T-cell (primary cell): ENCODE measurements at regions not wholly inside any gene's neighbourhood (a gene's known extent, or its start where the extent isn't known, plus 50 kb on each side); places are given as distances from the start of the nearest gene placed in this dataset.

ENCODE experiments used
- ATAC-seq, 4 experiments: fragments of 200-7000 bp in 3 of 4; fragments of 150-1000 bp in 1 of 4; cut with Tn5 transposase; replicated peaks in 1 of 4; 1 replicate in 3 of 4; 2 replicates in 1 of 4; pipeline ENCODE4 v1.10.0; 2021; ENCODE audit warnings: moderate library complexity in 3 of 4, mild to moderate bottlenecking in 2 of 4, moderate number of reproducible peaks in 1 of 4
- CTCF ChIA-PET, 2 donors: fragments of 300-600 bp; sonication (Branson Sonifier 250); formaldehyde crosslinking; loops; one replicate each; lab custom pipeline; 2022; ENCODE audit warnings: antibody characterized with exemption in 2 of 2; lab: Charles Lee
- POLR2A ChIA-PET, 2 donors: fragments of 300-600 bp; sonication (Branson Sonifier 250); formaldehyde crosslinking; loops; one replicate each; lab custom pipeline; 2022; ENCODE audit warnings: antibody characterized with exemption in 2 of 2; lab: Charles Lee
- DNase-seq, 35 experiments: peaks; one replicate each; pipeline versions ENCODE4 v3.0.0 to v3.0.0-alpha.2; 2013 to 2023
- H3K27ac ChIP-seq: one replicate; pipeline ENCODE4 v1.5.1; 2013; ENCODE audit warnings: low read length
- H3K27me3 ChIP-seq, 2 experiments: replicated peaks in 1 of 2; 1 replicate in 1 of 2; 2 replicates in 1 of 2; pipeline versions ENCODE4 v1.6.1 to v1.7.0; 2013; ENCODE audit warnings: low read length in 1 of 2, mixed read lengths in 1 of 2; ENCODE audit not compliant: control insufficient read depth in 2 of 2, insufficient read depth in 2 of 2; ENCODE audit errors: extremely low read depth in 1 of 2
- H3K36me3 ChIP-seq, 2 donors: 1 replicate in 1 of 2; 2 replicates in 1 of 2; pipeline versions ENCODE4 v1.6.1 to v1.7.0; 2013; ENCODE audit warnings: low read length in 1 of 2; ENCODE audit not compliant: control insufficient read depth in 2 of 2, insufficient read depth in 1 of 2; ENCODE audit errors: extremely low read depth in 1 of 2
- H3K4me1 ChIP-seq, 2 experiments: 1 replicate in 1 of 2; 2 replicates in 1 of 2; pipeline versions ENCODE4 v1.6.1 to v1.7.0; 2013; ENCODE audit warnings: low read length in 2 of 2, mixed read lengths in 1 of 2; ENCODE audit not compliant: insufficient read depth in 2 of 2, control insufficient read depth in 1 of 2; ENCODE audit errors: extremely low read depth in 1 of 2
- H3K4me3 ChIP-seq, 2 donors: 1 replicate in 1 of 2; 2 replicates in 1 of 2; pipeline versions ENCODE4 v1.5.1 to v1.7.0; 2013; ENCODE audit warnings: mild to moderate bottlenecking in 2 of 2, low read length in 1 of 2, moderate library complexity in 1 of 2; ENCODE audit not compliant: control insufficient read depth in 1 of 2; ENCODE audit errors: extremely low read depth in 1 of 2
- H3K9me3 ChIP-seq: 2 replicates; pipeline ENCODE4 v1.7.0; 2013
- H3K27ac Mint-ChIP-seq, 2 donors: one replicate each; pipeline ENCODE4 v1.8.0; 2020 to 2021; ENCODE audit warnings: mild to moderate bottlenecking in 2 of 2, mixed read lengths in 2 of 2
- H3K27me3 Mint-ChIP-seq, 2 donors: one replicate each; pipeline ENCODE4 v1.8.0; 2021 to 2022; ENCODE audit warnings: mixed read lengths in 2 of 2
- H3K36me3 Mint-ChIP-seq: one replicate; pipeline ENCODE4 v1.8.0; 2021; ENCODE audit warnings: mixed read lengths
- H3K4me1 Mint-ChIP-seq, 3 donors: one replicate each; pipeline ENCODE4 v1.8.0; 2020 to 2022; ENCODE audit warnings: mixed read lengths in 3 of 3, mild to moderate bottlenecking in 1 of 3
- H3K4me3 Mint-ChIP-seq, 3 donors: one replicate each; pipeline ENCODE4 v1.8.0; 2020 to 2022; ENCODE audit warnings: mild to moderate bottlenecking in 3 of 3, mixed read lengths in 3 of 3, moderate library complexity in 3 of 3
- H3K9me3 Mint-ChIP-seq, 3 donors: one replicate each; pipeline ENCODE4 v1.8.0; 2020 to 2022; ENCODE audit warnings: mixed read lengths in 3 of 3
- WGBS: methylation state at CpG from one replicate; pipeline ENCODE4 v1.1.5; 2013; ENCODE audit warnings: missing lambda C conversion rate; ENCODE audit not compliant: insufficient coverage; 5-methylcytosine and 5-hydroxymethylcytosine counted together

DNA sequence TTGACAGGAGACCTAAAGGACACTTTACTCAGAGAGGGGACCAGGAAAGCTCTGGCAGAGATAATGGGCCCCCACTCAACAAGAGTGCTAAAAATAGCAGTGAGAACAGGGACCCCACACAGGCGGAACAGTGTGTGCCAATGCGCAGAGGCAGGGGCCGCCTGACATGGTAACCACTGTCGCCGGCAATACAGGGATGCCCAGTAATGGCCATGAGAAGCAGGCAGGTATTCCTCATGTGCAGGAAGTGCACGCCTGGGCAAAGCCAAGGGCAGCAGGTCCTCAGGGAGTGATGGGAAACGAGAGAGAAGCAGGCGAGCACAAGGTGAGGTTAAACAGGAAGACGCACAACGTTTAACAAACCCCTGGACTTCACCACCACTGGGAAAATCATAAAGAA lies 757.1 kb downstream of the LIG4 start:
- Mint-ChIP-seq H3K27ac (no peak overlapping the region), H3K4me3 (no peak overlapping the region), H3K9me3 (peaks cover 8 to 22% (median 12%) of the 10 kb centered on the region in 3 donors), H3K36me3 (no peaks in the 10 kb centered on the region), H3K27me3 (no peaks in the 10 kb centered on the region), H3K4me1 (no peaks in the 10 kb centered on the region)
- H3K4me3 ChIP-seq, result no peak overlapping the region
- H3K27ac ChIP-seq, result no peak overlapping the region
- no peaks in the 10 kb centered on the region for H3K4me1 ChIP-seq
- H3K36me3 ChIP-seq, result no peaks in the 10 kb centered on the region
- H3K9me3 ChIP-seq, result no peaks in the 10 kb centered on the region
- 89% methylated on average over 5 of the region's 10 CpGs for WGBS
- POLR2A ChIA-PET, result no interaction called here
- CTCF ChIA-PET, result no interaction called here
- ATAC-seq (no peak), DNase-seq (no peak)
- no peaks in the 10 kb centered on the region for H3K27me3 ChIP-seq

DNA sequence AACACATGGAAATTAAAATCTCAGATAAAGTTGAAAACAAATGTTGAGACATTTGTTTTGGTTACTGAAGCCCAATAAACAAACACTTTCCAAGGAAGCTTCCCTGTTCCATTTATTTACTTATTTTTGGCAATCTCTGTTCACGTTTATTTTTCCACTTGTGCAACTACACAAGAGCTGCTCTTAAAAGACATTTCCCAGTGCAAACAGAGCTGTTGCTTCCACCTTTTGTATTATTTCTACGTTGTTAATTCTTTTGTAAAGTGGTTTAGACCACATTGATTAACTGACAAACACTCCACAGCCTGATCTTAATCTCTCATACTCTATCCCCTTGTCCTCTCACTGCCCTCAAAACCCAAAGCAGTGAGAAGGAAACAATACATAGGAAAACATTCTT lies 757.6 kb downstream of the LIG4 start:
- ChIA-PET POLR2A (no interaction called here), CTCF (no interaction called here)
- Mint-ChIP-seq H3K27ac (no peak overlapping the region), H3K27me3 (no peaks in the 10 kb centered on the region), H3K4me3 (no peak overlapping the region), H3K9me3 (peaks cover 9 to 22% (median 12%) of the 10 kb centered on the region in 3 donors), H3K4me1 (no peaks in the 10 kb centered on the region), H3K36me3 (no peaks in the 10 kb centered on the region)
- H3K9me3 ChIP-seq, result no peaks in the 10 kb centered on the region
- H3K27ac ChIP-seq, result no peak overlapping the region
- WGBS, result no CpG with 5 or more reads among the region's 2 CpGs
- DNase-seq, result no peak
- no peaks in the 10 kb centered on the region for H3K27me3 ChIP-seq
- no peaks in the 10 kb centered on the region for H3K36me3 ChIP-seq
- no peak for ATAC-seq
- H3K4me1 ChIP-seq, result no peaks in the 10 kb centered on the region
- no peak overlapping the region for H3K4me3 ChIP-seq

DNA sequence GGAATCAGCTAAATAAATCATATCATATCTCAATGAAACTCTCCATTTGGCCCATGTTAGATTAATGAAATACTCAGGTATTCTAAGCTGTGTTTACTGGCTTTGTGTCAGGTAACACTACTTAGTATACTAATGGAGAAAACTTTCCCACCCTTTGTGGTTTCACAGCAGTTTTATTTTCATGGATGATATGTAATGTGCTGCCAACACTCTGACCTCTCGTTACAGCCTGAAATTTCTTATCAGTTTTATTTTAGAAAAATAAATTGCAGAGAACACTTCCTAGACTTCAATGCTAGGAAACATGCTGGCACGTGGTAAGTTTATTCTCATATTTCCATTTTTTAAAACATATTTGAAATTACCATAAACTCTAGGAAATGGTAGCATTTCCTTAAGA lies 758.9 kb downstream of the LIG4 start:
- H3K4me3 ChIP-seq, result no peak overlapping the region
- ATAC-seq (no peak), DNase-seq (no peak)
- H3K4me1 ChIP-seq, result no peaks in the 10 kb centered on the region
- H3K9me3 ChIP-seq, result no peaks in the 10 kb centered on the region
- no peak overlapping the region for H3K27ac ChIP-seq
- CTCF ChIA-PET, result no interaction called here
- H3K27me3 ChIP-seq, result no peaks in the 10 kb centered on the region
- Mint-ChIP-seq H3K9me3 (peaks cover 12 to 32% (median 18%) of the 10 kb centered on the region in 3 donors), H3K4me3 (no peak overlapping the region), H3K27ac (no peak overlapping the region), H3K27me3 (no peaks in the 10 kb centered on the region), H3K36me3 (no peaks in the 10 kb centered on the region), H3K4me1 (no peaks in the 10 kb centered on the region)
- H3K36me3 ChIP-seq, result no peaks in the 10 kb centered on the region
- WGBS, result no CpG with 5 or more reads among the region's 2 CpGs
- POLR2A ChIA-PET, result no interaction called here

DNA sequence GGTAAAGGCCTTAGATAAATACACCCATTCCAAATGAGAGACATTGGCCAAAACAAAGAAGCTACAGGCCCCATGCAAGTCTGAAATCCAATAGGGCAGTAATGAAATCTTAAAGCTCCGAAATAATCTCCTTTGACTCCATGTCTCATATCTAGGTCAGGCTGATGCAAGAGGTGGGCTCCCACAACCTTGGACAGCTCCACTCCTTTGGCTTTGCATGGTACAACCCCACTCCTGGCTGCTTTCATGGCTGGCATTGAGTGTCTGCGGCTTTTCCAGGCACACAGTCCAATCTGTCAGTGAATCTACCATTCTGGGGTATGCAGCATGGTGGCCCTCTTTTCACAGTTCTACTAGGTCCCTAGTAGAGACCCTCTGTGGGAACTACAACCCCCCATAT lies 762.5 kb downstream of the LIG4 start:
- H3K4me3 ChIP-seq, result no peak overlapping the region
- Mint-ChIP-seq H3K27me3 (no peaks in the 10 kb centered on the region), H3K9me3 (peaks cover 12 to 45% (median 23%) of the 10 kb centered on the region in 3 donors), H3K27ac (no peak overlapping the region), H3K36me3 (no peaks in the 10 kb centered on the region), H3K4me1 (no peaks in the 10 kb centered on the region), H3K4me3 (no peak overlapping the region)
- no peak for ATAC-seq
- ChIA-PET CTCF (no interaction called here), POLR2A (no interaction called here)
- no peaks in the 10 kb centered on the region for H3K36me3 ChIP-seq
- no peak overlapping the region for H3K27ac ChIP-seq
- no peaks in the 10 kb centered on the region for H3K4me1 ChIP-seq
- no peaks in the 10 kb centered on the region for H3K9me3 ChIP-seq
- WGBS, result 87% methylated on average over 2 of the region's 2 CpGs
- no peaks in the 10 kb centered on the region for H3K27me3 ChIP-seq
- DNase-seq, result no peak

DNA sequence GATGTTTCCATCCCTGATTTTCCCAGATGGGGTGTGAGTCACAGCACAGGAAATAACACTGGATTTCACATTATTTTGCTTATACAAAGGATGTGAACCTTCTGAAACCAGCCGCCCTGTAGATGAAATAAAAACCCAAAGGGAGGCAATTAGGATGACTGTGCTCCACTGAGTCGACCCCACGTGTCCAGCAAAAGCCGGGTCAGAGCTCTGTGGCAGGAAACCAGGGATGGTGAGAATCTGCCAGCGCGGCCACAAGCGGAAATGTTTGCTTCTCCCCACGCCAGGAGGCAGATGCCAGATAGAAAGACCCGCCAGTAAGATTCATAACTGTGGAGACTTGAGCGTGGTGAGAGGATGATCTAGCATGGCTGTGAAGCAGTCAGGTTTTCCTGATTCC lies 764.4 kb downstream of the LIG4 start:
- Mint-ChIP-seq H3K4me3 (no peak overlapping the region), H3K9me3 (peaks cover 12 to 45% (median 23%) of the 10 kb centered on the region in 3 donors), H3K27ac (no peak overlapping the region), H3K36me3 (no peaks in the 10 kb centered on the region), H3K27me3 (no peaks in the 10 kb centered on the region), H3K4me1 (no peaks in the 10 kb centered on the region)
- Histone ChIP-seq H3K4me1 (no peaks in the 10 kb centered on the region), H3K4me3 (no peak overlapping the region), H3K27ac (no peak overlapping the region), H3K9me3 (no peaks in the 10 kb centered on the region), H3K27me3 (no peaks in the 10 kb centered on the region), H3K36me3 (no peaks in the 10 kb centered on the region)
- ChIA-PET POLR2A (no interaction called here), CTCF (no interaction called here)
- ATAC-seq (no peak), DNase-seq (no peak)
- 55% methylated on average over 7 of the region's 10 CpGs for WGBS

DNA sequence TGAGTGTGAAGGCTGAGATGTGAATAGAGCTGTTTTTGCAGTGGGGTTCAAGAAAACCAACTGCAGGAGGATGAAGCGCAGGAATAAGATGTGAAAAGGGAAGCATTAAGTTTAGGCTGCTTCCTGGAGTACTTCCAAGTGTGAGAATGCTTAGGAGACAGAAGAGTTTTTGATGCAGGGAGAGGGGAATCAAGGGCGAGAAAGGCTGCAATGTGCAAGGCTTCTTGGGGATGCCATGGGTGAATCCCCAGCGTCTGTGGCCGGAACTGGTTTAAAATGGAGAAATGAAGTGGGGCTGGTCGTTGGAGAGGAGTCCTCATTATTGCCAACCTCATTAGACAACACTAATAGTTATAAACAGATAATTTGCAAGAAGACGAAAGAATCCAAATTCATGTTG lies 764.9 kb downstream of the LIG4 start:
- DNase-seq, result no peak
- Histone ChIP-seq H3K4me1 (no peaks in the 10 kb centered on the region), H3K4me3 (no peak overlapping the region), H3K36me3 (no peaks in the 10 kb centered on the region), H3K27ac (no peak overlapping the region), H3K27me3 (no peaks in the 10 kb centered on the region), H3K9me3 (no peaks in the 10 kb centered on the region)
- Mint-ChIP-seq H3K4me1 (no peaks in the 10 kb centered on the region), H3K27me3 (no peaks in the 10 kb centered on the region), H3K9me3 (peaks cover 7 to 41% (median 23%) of the 10 kb centered on the region in 3 donors), H3K27ac (no peak overlapping the region), H3K4me3 (no peak overlapping the region), H3K36me3 (no peaks in the 10 kb centered on the region)
- POLR2A ChIA-PET, result no interaction called here
- WGBS, result 85% methylated on average over 1 of the region's 6 CpGs
- CTCF ChIA-PET, result no interaction called here
- no peak for ATAC-seq

DNA sequence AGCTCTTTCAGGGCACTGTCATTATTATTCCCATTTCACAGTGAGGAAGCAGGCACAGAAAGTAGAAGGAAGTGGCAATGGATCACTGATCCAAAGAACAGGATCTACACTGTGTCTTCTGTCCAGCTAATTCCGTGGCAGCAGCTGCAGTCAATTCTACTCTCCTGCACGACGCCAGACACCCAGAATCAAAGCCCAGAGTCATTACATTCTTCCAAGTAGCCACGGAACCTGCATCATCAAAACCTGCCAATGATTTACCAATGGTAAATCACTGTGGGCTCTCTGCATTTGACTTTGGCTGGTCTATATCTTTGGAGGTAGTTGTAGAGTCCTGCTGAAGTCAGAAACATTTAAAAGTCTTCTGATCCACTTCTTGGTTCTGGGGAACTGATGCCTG lies 767.7 kb downstream of the LIG4 start:
- Histone ChIP-seq H3K27ac (no peak overlapping the region), H3K9me3 (no peaks in the 10 kb centered on the region), H3K36me3 (no peaks in the 10 kb centered on the region), H3K27me3 (no peaks in the 10 kb centered on the region), H3K4me1 (no peaks in the 10 kb centered on the region), H3K4me3 (no peak overlapping the region)
- peaks cover 0 to 26% (median 16%) of the 10 kb centered on the region in 3 donors for H3K9me3 Mint-ChIP-seq
- CTCF ChIA-PET, result no interaction called here
- WGBS, result 57% methylated on average over 1 of the region's 4 CpGs
- no peaks in the 10 kb centered on the region for H3K36me3 Mint-ChIP-seq
- POLR2A ChIA-PET, result no interaction called here
- no peak overlapping the region for H3K27ac Mint-ChIP-seq
- no peaks in the 10 kb centered on the region for H3K27me3 Mint-ChIP-seq
- ATAC-seq (no peak), DNase-seq (no peak)
- no peak overlapping the region for H3K4me3 Mint-ChIP-seq
- H3K4me1 Mint-ChIP-seq, result no peaks in the 10 kb centered on the region
